Natural killer cell (primary cell): ENCODE measurements at regions not wholly inside any gene's neighbourhood (a gene's known extent, or its start where the extent isn't known, plus 50 kb on each side); places are given as distances from the start of the nearest gene placed in this dataset.

Experiments used
- ATAC-seq, 3 donors: fragments of 150-1000 bp in 2 of 3; fragments of 200-7000 bp in 1 of 3; cut with Tn5 transposase; 1 replicate in 1 of 3; 2 replicates in 2 of 3; pipeline ENCODE4 v1.10.0; 2021; ENCODE audit warnings: mild to moderate bottlenecking in 2 of 3, moderate library complexity in 2 of 3
- DNase-seq, 2 donors: peaks; one replicate each; pipeline versions ENCODE4 v3.0.0 to v3.0.0-alpha.2; 2013 to 2021; ENCODE audit warnings: mixed read lengths in 1 of 2
- H3K27ac ChIP-seq: one replicate; pipeline ENCODE4 v1.5.1; 2013; ENCODE audit warnings: mild to moderate bottlenecking, low read length
- H3K27me3 ChIP-seq: one replicate; pipeline ENCODE4 v1.6.1; 2013; ENCODE audit warnings: low read length; ENCODE audit not compliant: control insufficient read depth, insufficient read depth
- H3K36me3 ChIP-seq: one replicate; pipeline ENCODE4 v1.6.1; 2013; ENCODE audit warnings: low read length; ENCODE audit not compliant: control insufficient read depth, insufficient read depth
- H3K4me1 ChIP-seq: one replicate; pipeline ENCODE4 v1.6.1; 2013; ENCODE audit warnings: low read length; ENCODE audit not compliant: control insufficient read depth, insufficient read depth
- H3K4me3 ChIP-seq: one replicate; pipeline ENCODE4 v1.5.1; 2013; ENCODE audit warnings: low read length
- H3K9me3 ChIP-seq: one replicate; pipeline ENCODE4 v1.6.1; 2013; ENCODE audit warnings: low read length; ENCODE audit not compliant: control insufficient read depth, insufficient read depth
- H3K27ac Mint-ChIP-seq, 2 donors: one replicate each; pipeline ENCODE4 v1.8.0; 2022; ENCODE audit warnings: mild to moderate bottlenecking in 2 of 2, mixed read lengths in 2 of 2, moderate library complexity in 1 of 2
- H3K27me3 Mint-ChIP-seq, 2 donors: one replicate each; pipeline ENCODE4 v1.8.0; 2022; ENCODE audit warnings: low read depth in 2 of 2, mixed read lengths in 2 of 2
- H3K36me3 Mint-ChIP-seq: one replicate; pipeline ENCODE4 v1.8.0; 2022; ENCODE audit warnings: mixed read lengths
- H3K4me1 Mint-ChIP-seq, 2 donors: one replicate each; pipeline ENCODE4 v1.8.0; 2022; ENCODE audit warnings: mixed read lengths in 2 of 2
- H3K4me3 Mint-ChIP-seq: one replicate; pipeline ENCODE4 v1.8.0; 2022; ENCODE audit warnings: mild to moderate bottlenecking, moderate library complexity, mixed read lengths
- H3K9me3 Mint-ChIP-seq, 2 donors: one replicate each; pipeline ENCODE4 v1.8.0; 2022; ENCODE audit warnings: mixed read lengths in 2 of 2
- WGBS: methylation state at CpG from one replicate; pipeline ENCODE4 v1.1.7; 2013; ENCODE audit warnings: missing lambda C conversion rate; ENCODE audit not compliant: insufficient coverage; 5-methylcytosine and 5-hydroxymethylcytosine counted together
- intact Hi-C: fragments of 100-400 bp; cut with micrococcal nuclease; formaldehyde crosslinking; loops from one replicate; pipeline ENCODE4 v1.14.2; 2022
- TF ChIP-seq, protein P1 (sequence below): fragments of 200-600 bp; IDR thresholded peaks from one replicate; pipeline ENCODE4 v1.8.0; 2022; ENCODE audit warnings: antibody characterized with exemption

DNA sequence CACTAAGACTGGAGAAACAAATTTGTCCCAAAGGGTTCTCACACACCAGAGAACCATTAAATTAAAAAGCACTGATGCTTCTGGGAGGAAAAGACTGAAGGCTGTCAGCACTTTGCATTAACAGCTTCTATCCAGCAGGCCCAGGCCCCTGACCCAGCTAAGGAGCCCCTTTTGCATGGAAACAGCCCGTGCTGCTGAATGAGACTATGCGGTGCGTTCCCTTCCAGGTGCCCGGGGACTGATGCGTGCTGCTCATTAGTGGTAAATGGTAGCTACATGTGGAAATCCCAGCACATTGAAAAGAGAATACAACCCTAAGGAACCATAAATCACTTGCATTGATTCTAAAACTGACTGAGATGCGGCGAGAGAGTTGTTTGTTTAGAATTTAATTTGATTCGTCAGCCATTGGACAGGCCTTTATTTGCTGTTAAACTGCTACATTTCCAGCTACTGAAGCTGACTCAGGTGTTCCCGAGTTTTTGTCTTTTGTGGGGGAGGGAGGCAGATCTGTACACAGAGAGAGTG lies 351.0 kb upstream of the SLC24A2 start:
- Histone ChIP-seq H3K27me3 (peaks cover 3% of the 10 kb centered on the region), H3K4me3 (no peak overlapping the region), H3K36me3 (no peaks in the 10 kb centered on the region), H3K4me1 (no peaks in the 10 kb centered on the region), H3K27ac (no peak overlapping the region), H3K9me3 (no peaks in the 10 kb centered on the region)
- ATAC-seq (no peak), DNase-seq (no peak)
- Mint-ChIP-seq H3K27ac (no peak overlapping the region), H3K36me3 (no peaks in the 10 kb centered on the region), H3K27me3 (peaks cover 0 to 2% of the 10 kb centered on the region in 2 donors), H3K4me3 (no peak overlapping the region), H3K4me1 (peaks cover 0 to 9% of the 10 kb centered on the region in 2 donors), H3K9me3 (no peaks in the 10 kb centered on the region)
- TF ChIP-seq, protein P1, sequence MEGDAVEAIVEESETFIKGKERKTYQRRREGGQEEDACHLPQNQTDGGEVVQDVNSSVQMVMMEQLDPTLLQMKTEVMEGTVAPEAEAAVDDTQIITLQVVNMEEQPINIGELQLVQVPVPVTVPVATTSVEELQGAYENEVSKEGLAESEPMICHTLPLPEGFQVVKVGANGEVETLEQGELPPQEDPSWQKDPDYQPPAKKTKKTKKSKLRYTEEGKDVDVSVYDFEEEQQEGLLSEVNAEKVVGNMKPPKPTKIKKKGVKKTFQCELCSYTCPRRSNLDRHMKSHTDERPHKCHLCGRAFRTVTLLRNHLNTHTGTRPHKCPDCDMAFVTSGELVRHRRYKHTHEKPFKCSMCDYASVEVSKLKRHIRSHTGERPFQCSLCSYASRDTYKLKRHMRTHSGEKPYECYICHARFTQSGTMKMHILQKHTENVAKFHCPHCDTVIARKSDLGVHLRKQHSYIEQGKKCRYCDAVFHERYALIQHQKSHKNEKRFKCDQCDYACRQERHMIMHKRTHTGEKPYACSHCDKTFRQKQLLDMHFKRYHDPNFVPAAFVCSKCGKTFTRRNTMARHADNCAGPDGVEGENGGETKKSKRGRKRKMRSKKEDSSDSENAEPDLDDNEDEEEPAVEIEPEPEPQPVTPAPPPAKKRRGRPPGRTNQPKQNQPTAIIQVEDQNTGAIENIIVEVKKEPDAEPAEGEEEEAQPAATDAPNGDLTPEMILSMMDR = no peak
- intact Hi-C loops = no loop called here
- 92% methylated on average over 9 of the region's 9 CpGs for WGBS

DNA sequence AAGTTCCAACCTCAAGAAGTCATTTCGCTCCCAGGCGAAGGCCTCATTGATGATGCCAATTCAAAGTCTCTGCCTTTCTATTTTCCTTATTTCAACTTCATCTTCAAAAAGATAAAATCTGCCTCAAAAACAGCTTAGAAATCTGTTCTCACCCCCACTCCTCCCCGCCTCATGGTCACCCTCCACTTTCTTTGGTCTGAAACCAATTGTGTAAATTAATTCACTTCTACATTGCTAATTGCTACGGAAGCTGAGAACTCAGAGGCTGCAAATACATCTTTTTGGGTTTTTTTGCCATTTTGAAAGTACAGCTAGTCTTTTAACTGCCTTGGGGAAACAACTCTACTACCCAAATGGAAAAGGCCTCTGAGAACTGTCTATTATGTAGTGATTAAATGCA lies 350.0 kb upstream of the SLC24A2 start:
- Mint-ChIP-seq H3K27ac (no peak overlapping the region), H3K4me1 (peaks cover 0 to 2% of the 10 kb centered on the region in 2 donors), H3K9me3 (no peaks in the 10 kb centered on the region), H3K4me3 (no peak overlapping the region), H3K36me3 (no peaks in the 10 kb centered on the region), H3K27me3 (no peaks in the 10 kb centered on the region)
- Histone ChIP-seq H3K27ac (no peak overlapping the region), H3K4me3 (no peak overlapping the region), H3K36me3 (no peaks in the 10 kb centered on the region), H3K4me1 (no peaks in the 10 kb centered on the region), H3K27me3 (peaks cover under 1% of the 10 kb centered on the region), H3K9me3 (no peaks in the 10 kb centered on the region)
- no peak for ATAC-seq
- WGBS = 100% methylated on average over 4 of the region's 4 CpGs
- intact Hi-C loops = no loop called here
- TF ChIP-seq, protein P1 = no peak
- no peak for DNase-seq

DNA sequence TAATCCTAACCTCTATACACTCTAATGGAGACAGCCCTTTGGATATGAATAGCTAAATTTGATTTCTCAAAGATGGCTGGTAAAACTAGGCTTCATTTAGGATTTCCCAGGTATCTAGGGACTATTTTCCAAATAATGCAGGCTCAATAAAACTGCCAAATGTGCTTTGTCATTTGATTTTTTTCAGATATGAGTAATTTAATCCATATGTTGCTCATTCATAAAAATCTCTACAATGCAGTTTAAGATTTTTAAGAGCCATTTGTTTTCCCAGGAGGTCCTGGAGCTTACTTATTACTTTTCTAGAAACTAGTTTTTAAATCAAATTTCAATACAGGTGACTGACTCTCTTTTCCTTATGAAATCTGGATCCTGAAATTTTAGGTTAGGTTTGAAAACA lies 349.3 kb upstream of the SLC24A2 start:
- Mint-ChIP-seq H3K9me3 (no peaks in the 10 kb centered on the region), H3K4me3 (no peak overlapping the region), H3K36me3 (no peaks in the 10 kb centered on the region), H3K27me3 (no peaks in the 10 kb centered on the region), H3K4me1 (no peaks in the 10 kb centered on the region), H3K27ac (no peak overlapping the region)
- no peaks in the 10 kb centered on the region for H3K4me1 ChIP-seq
- intact Hi-C loops = no loop called here
- TF ChIP-seq, protein P1 = no peak
- ATAC-seq (no peak), DNase-seq (no peak)
- no peak overlapping the region for H3K4me3 ChIP-seq
- no peak overlapping the region for H3K27ac ChIP-seq
- H3K9me3 ChIP-seq = no peaks in the 10 kb centered on the region
- no peaks in the 10 kb centered on the region for H3K36me3 ChIP-seq
- H3K27me3 ChIP-seq = no peaks in the 10 kb centered on the region

DNA sequence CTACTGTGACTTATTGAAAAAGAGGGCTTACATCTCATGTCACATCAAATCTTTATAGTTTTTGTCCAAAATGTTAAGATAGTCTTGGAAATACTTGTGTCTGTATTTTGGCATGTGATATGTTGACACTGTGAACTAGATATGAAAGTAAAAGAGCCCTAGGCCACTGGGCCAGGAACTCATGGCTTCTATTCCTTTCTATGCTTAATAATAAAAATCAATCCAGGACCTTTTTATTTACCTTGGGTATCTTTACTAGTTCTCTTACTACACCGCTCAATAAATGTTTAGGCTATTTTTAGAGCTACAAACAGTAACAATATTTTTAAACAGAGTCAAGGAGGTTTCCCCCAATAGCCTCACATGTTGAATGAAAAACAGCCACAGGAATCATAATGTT lies 348.6 kb upstream of the SLC24A2 start:
- TF ChIP-seq, protein P1 = no peak
- H3K4me1 ChIP-seq = no peaks in the 10 kb centered on the region
- no peak overlapping the region for H3K4me3 Mint-ChIP-seq
- WGBS = no CpG with 5 or more reads among the region's 1 CpG
- no peaks in the 10 kb centered on the region for H3K9me3 Mint-ChIP-seq
- DNase-seq (no peak), ATAC-seq (no peak)
- no peaks in the 10 kb centered on the region for H3K36me3 Mint-ChIP-seq
- H3K27me3 Mint-ChIP-seq = no peaks in the 10 kb centered on the region
- H3K27ac Mint-ChIP-seq = no peak overlapping the region
- no peaks in the 10 kb centered on the region for H3K9me3 ChIP-seq
- H3K27ac ChIP-seq = no peak overlapping the region
- no peak overlapping the region for H3K4me3 ChIP-seq
- no peaks in the 10 kb centered on the region for H3K36me3 ChIP-seq
- H3K4me1 Mint-ChIP-seq = no peaks in the 10 kb centered on the region
- intact Hi-C loops = no loop called here
- H3K27me3 ChIP-seq = no peaks in the 10 kb centered on the region
